PC-9 (cell line): ENCODE measurements at regions not wholly inside any gene's neighbourhood (a gene's known extent, or its start where the extent isn't known, plus 50 kb on each side); places are given as distances from the start of the nearest gene placed in this dataset.
"Not testable (repeated sequence)": the region's sequence is repeated elsewhere in the genome, so short reads cannot be mapped to it uniquely, and the experiment has no call there.

Experiments used
- BruUV-seq: library from RNA; stranded (reverse); fragments of 400-500 nt; replicated peaks from 2 replicates; lab custom pipeline; 2021; lab: Mats Ljungman, UMichigan
- CTCF ChIA-PET: fragments of 300-600 bp; sonication (Branson Sonifier 250); formaldehyde crosslinking; loops from one replicate; lab custom pipeline; 2022; ENCODE audit warnings: antibody characterized with exemption; lab: Charles Lee
- POLR2A ChIA-PET: fragments of 300-600 bp; sonication (Branson Sonifier 250); formaldehyde crosslinking; loops from one replicate; lab custom pipeline; 2022; ENCODE audit warnings: antibody characterized with exemption; ENCODE audit not compliant: unreplicated experiment; lab: Charles Lee
- DNase-seq, 2 experiments: peaks; one replicate each; pipeline versions ENCODE4 v3.0.0 to v3.0.0-alpha.2; 2015 to 2022; ENCODE audit warnings: mixed read lengths in 1 of 2
- H2AFZ ChIP-seq: fragments of 200-600 bp; sonication (generic); 2 replicates; pipeline ENCODE4 v1.8.1; 2017; ENCODE audit warnings: antibody characterized with exemption
- H3F3A ChIP-seq: fragments of 200-600 bp; sonication (generic); 2 replicates; pipeline ENCODE4 v1.8.1; 2017; ENCODE audit warnings: antibody characterized with exemption, mild to moderate bottlenecking, low read depth; ENCODE audit not compliant: insufficient read depth
- H3K27ac ChIP-seq: fragments of 200-600 bp; sonication (generic); 2 replicates; pipeline ENCODE4 v1.6.1; 2016; ENCODE audit warnings: mixed run types
- H3K27me3 ChIP-seq: fragments of 200-600 bp; sonication (generic); 2 replicates; pipeline ENCODE4 v1.6.1; 2016; ENCODE audit warnings: low read depth, mixed run types; ENCODE audit not compliant: insufficient read depth
- H3K36me3 ChIP-seq: fragments of 200-600 bp; sonication (generic); 2 replicates; pipeline ENCODE4 v1.6.1; 2016; ENCODE audit warnings: low read depth, mixed run types
- H3K4me1 ChIP-seq: fragments of 200-600 bp; sonication (generic); replicated peaks from 2 replicates; pipeline ENCODE4 v1.6.1; 2016; ENCODE audit warnings: mixed run types; ENCODE audit not compliant: insufficient read depth
- H3K4me2 ChIP-seq: fragments of 200-600 bp; sonication (generic); 2 replicates; pipeline ENCODE4 v1.6.1; 2017; ENCODE audit warnings: mixed run types
- H3K4me3 ChIP-seq: fragments of 200-600 bp; sonication (generic); 2 replicates; pipeline ENCODE4 v1.6.1; 2016; ENCODE audit warnings: mixed run types
- H3K79me2 ChIP-seq: fragments of 200-600 bp; sonication (generic); 2 replicates; pipeline ENCODE4 v1.6.1; 2017; ENCODE audit warnings: low read depth, mixed run types
- H3K9me2 ChIP-seq: fragments of 200-600 bp; sonication (generic); 2 replicates; pipeline ENCODE4 v1.8.1; 2017; ENCODE audit warnings: mild to moderate bottlenecking; ENCODE audit not compliant: insufficient read depth
- H3K9me3 ChIP-seq: fragments of 200-600 bp; sonication (generic); 2 replicates; pipeline ENCODE4 v1.8.1; 2016; ENCODE audit warnings: low read depth; ENCODE audit not compliant: insufficient read depth
- H4K20me1 ChIP-seq: fragments of 200-600 bp; sonication (generic); 2 replicates; pipeline ENCODE4 v1.8.1; 2017; ENCODE audit not compliant: insufficient read depth
- EZH2 ChIP-seq: fragments of 200-600 bp; sonication (generic); IDR thresholded peaks from 2 replicates; pipeline ENCODE4 v1.8.0; 2017; ENCODE audit warnings: antibody characterized with exemption, low read depth
- intact Hi-C: fragments of 100-400 bp; cut with micrococcal nuclease; formaldehyde crosslinking; loops from one replicate; pipeline ENCODE4 v1.10.0; 2022; ENCODE audit not compliant: unreplicated experiment
- TF ChIP-seq, protein P1 (sequence below): fragments of 200-600 bp; sonication (generic); conservative IDR thresholded peaks from 2 replicates; pipeline ENCODE4 v1.6.1; 2017; ENCODE audit warnings: mixed run types, antibody characterized with exemption, mild to moderate bottlenecking, moderate library complexity

- H4K20me1 ChIP-seq: no peaks in the 10 kb centered on the region
- TF ChIP-seq EZH2: no peak
- TF ChIP-seq, protein P1, sequence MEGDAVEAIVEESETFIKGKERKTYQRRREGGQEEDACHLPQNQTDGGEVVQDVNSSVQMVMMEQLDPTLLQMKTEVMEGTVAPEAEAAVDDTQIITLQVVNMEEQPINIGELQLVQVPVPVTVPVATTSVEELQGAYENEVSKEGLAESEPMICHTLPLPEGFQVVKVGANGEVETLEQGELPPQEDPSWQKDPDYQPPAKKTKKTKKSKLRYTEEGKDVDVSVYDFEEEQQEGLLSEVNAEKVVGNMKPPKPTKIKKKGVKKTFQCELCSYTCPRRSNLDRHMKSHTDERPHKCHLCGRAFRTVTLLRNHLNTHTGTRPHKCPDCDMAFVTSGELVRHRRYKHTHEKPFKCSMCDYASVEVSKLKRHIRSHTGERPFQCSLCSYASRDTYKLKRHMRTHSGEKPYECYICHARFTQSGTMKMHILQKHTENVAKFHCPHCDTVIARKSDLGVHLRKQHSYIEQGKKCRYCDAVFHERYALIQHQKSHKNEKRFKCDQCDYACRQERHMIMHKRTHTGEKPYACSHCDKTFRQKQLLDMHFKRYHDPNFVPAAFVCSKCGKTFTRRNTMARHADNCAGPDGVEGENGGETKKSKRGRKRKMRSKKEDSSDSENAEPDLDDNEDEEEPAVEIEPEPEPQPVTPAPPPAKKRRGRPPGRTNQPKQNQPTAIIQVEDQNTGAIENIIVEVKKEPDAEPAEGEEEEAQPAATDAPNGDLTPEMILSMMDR: no peak
- ChIA-PET POLR2A (no interaction called here), CTCF (no interaction called here)
- H3K27ac ChIP-seq: no peak overlapping the region
- no peaks in the 10 kb centered on the region for H3K9me3 ChIP-seq
- no peaks in the 10 kb centered on the region for H3K9me2 ChIP-seq
- no TSS peak for BruUV-seq
- no peak for DNase-seq
- H3K4me1 ChIP-seq: no peaks in the 10 kb centered on the region
- no peaks in the 10 kb centered on the region for H3F3A ChIP-seq
- H2AFZ ChIP-seq: no peak overlapping the region
- intact Hi-C loops: no loop called here
- no peaks in the 10 kb centered on the region for H3K27me3 ChIP-seq
- H3K36me3 ChIP-seq: no peaks in the 10 kb centered on the region
- no peaks in the 10 kb centered on the region for H3K79me2 ChIP-seq
- H3K4me2 ChIP-seq: no peak overlapping the region
- H3K4me3 ChIP-seq: no peak overlapping the region
Observed at GRCh38 chrX:74049126-74049525, 196.6 kb upstream of the XIST start.

DNA sequence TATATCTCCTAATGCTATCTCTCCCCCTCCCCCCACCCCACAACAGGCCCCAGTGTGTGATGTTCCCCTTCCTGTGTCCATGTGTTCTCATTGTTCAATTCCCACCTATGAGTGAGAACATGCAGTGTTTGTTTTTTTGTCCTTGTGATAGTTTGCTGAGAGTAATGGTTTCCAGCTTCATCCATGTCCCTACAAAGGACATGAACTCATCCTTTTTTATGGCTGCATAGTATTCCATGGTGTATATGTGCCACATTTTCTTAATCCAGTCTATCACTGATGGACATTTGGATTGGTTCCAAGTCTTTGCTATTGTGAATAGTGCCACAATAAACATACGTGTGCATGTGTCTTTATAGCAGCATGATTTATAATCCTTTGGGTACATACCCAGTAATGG, 181.6 kb upstream of the XIST start:
- POLR2A ChIA-PET, BruUV-seq, H3K9me2 ChIP-seq, H3K4me3 ChIP-seq, CTCF ChIA-PET, DNase-seq, H4K20me1 ChIP-seq, H3K27me3 ChIP-seq, H3F3A ChIP-seq, H2AFZ ChIP-seq, H3K27ac ChIP-seq, H3K9me3 ChIP-seq, intact Hi-C loops, H3K79me2 ChIP-seq, H3K4me1 ChIP-seq, H3K36me3 ChIP-seq, H3K4me2 ChIP-seq: not testable (repeated sequence)

DNA sequence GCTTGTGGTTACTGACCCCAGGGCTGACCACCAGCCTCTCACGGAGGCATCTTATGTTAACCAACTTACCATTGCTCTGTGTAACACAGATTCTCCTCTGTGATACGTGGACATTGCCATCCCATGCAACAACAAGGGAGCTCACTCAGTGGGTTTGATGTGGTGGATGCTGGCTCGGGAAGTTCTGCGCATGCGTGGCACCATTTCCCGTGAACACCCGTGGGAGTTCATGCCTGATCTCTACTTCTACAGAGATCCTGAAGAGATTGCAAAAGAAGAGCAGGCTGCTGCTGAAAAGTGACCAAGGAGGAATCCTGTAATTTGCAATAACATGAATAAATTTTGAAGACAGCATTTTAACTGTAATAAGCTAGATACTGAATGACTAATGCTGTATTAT, 179.0 kb upstream of the XIST start:
- H3K4me2 ChIP-seq, H4K20me1 ChIP-seq, H3K4me1 ChIP-seq, H3K79me2 ChIP-seq, H3K4me3 ChIP-seq, H3K27me3 ChIP-seq, BruUV-seq, H2AFZ ChIP-seq, H3K9me2 ChIP-seq, H3K9me3 ChIP-seq, POLR2A ChIA-PET, intact Hi-C loops, H3K36me3 ChIP-seq, CTCF ChIA-PET, H3F3A ChIP-seq, DNase-seq, H3K27ac ChIP-seq: not testable (repeated sequence)

DNA sequence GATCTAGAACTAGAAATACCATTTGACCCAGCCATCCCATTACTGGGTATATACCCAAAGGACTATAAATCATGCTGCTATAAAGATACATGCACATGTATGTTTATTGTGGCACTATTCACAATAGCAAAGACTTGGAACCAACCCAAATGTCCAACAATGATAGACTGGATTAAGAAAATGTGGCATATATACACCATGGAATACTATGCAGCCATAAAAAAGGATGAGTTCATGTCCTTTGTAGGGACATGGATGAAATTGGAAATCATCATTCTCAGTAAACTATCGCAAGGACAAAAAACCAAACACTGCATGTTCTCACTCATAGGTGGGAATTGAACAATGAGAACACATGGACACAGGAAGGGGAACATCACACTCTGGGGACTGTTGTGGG, 178.3 kb upstream of the XIST start:
- H3K9me2 ChIP-seq, H4K20me1 ChIP-seq, H3K27ac ChIP-seq, DNase-seq, CTCF ChIA-PET, H3K79me2 ChIP-seq, BruUV-seq, H3K4me1 ChIP-seq, intact Hi-C loops, H3K9me3 ChIP-seq, H3K4me2 ChIP-seq, POLR2A ChIA-PET, H3K4me3 ChIP-seq, H3K36me3 ChIP-seq, H3F3A ChIP-seq, H2AFZ ChIP-seq, H3K27me3 ChIP-seq: not testable (repeated sequence)

- H3K4me3 ChIP-seq, H3K27me3 ChIP-seq, H3K79me2 ChIP-seq, H3K27ac ChIP-seq, CTCF ChIA-PET, H3K9me3 ChIP-seq, H3F3A ChIP-seq, H3K4me2 ChIP-seq, H3K4me1 ChIP-seq, H2AFZ ChIP-seq, BruUV-seq, intact Hi-C loops, H3K36me3 ChIP-seq, DNase-seq, H3K9me2 ChIP-seq, H4K20me1 ChIP-seq, POLR2A ChIA-PET: not testable (repeated sequence)
Observed at GRCh38 chrX:74025145-74025544, 172.6 kb upstream of the XIST start.
